IPS DF 6.9 (cell line): ENCODE measurements at regions not wholly inside any gene's neighbourhood (a gene's known extent, or its start where the extent isn't known, plus 50 kb on each side); places are given as distances from the start of the nearest gene placed in this dataset.

Source experiments
- DNase-seq: peaks from one replicate; pipeline ENCODE4 v3.0.0-alpha.2; 2013; ENCODE audit warnings: low read depth, low spot score
- H3K27ac ChIP-seq: one replicate; pipeline ENCODE4 v1.5.1; 2013; ENCODE audit warnings: low read length, control low read depth
- H3K27me3 ChIP-seq: 2 replicates; pipeline ENCODE4 v1.6.1; 2013; ENCODE audit warnings: mild to moderate bottlenecking, low read length; ENCODE audit not compliant: control insufficient read depth, insufficient read depth
- H3K36me3 ChIP-seq: 2 replicates; pipeline ENCODE4 v1.6.1; 2013; ENCODE audit warnings: low read length; ENCODE audit not compliant: control insufficient read depth, insufficient read depth
- H3K4me1 ChIP-seq: 2 replicates; pipeline ENCODE4 v1.6.1; 2013; ENCODE audit warnings: low read length; ENCODE audit not compliant: control insufficient read depth, insufficient read depth
- H3K4me3 ChIP-seq: 2 replicates; pipeline ENCODE4 v1.5.1; 2013; ENCODE audit warnings: mild to moderate bottlenecking, low read length
- H3K9me3 ChIP-seq: 2 replicates; pipeline ENCODE4 v1.6.1; 2013; ENCODE audit warnings: low read length, inconsistent platforms; ENCODE audit not compliant: control insufficient read depth, insufficient read depth
- WGBS: extraction: QIAGEN DNeasy Blood & Tissue Kit; methylation state at CpG from one replicate; pipeline ENCODE4 v1.1.7; 2013; ENCODE audit warnings: mixed read lengths, missing lambda C conversion rate; ENCODE audit not compliant: insufficient read length, insufficient coverage; 5-methylcytosine and 5-hydroxymethylcytosine counted together

DNA sequence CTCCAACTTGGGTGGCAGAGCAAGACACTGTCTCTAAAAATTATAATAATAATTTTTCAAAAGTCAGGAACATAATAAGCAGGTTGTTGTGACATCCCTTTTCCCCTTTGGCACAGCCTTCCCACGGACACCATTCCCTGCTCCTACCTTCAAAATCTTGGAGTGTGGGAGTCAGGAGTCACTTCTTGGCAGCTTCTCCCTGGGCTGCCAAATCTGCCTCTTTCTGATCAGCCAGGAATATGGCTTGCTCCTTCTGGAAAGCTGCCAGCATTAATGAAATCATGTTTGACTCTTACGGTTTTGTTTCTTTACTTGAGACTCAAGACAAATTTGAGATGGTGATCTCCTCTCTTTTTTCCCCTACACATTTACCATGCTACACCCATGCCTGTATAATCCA is 391.4 kb upstream of the SYT1 start:
- Histone ChIP-seq H3K4me3 (no peak overlapping the region), H3K9me3 (no peaks in the 10 kb centered on the region), H3K27ac (no peak overlapping the region), H3K4me1 (no peaks in the 10 kb centered on the region), H3K36me3 (no peaks in the 10 kb centered on the region), H3K27me3 (no peaks in the 10 kb centered on the region)
- no peak for DNase-seq
- WGBS, result no CpG with 5 or more reads among the region's 2 CpGs

- H3K36me3 ChIP-seq, result no peaks in the 10 kb centered on the region
- no peak for DNase-seq
- no peaks in the 10 kb centered on the region for H3K4me1 ChIP-seq
- no peaks in the 10 kb centered on the region for H3K9me3 ChIP-seq
- no peak overlapping the region for H3K27ac ChIP-seq
- no peaks in the 10 kb centered on the region for H3K27me3 ChIP-seq
- no CpG with 5 or more reads among the region's 4 CpGs for WGBS
- no peak overlapping the region for H3K4me3 ChIP-seq
Observed at GRCh38 chr12:78473561-78473960, 391.0 kb upstream of the SYT1 start.

- H3K36me3 ChIP-seq, result no peaks in the 10 kb centered on the region
- no peaks in the 10 kb centered on the region; the same call in 1 of the 2 replicates for H3K4me1 ChIP-seq
- no peak overlapping the region for H3K4me3 ChIP-seq
- WGBS, result no CpG with 5 or more reads among the region's 8 CpGs
- H3K27me3 ChIP-seq, result no peaks in the 10 kb centered on the region
- no peak overlapping the region for H3K27ac ChIP-seq
- no peak for DNase-seq
- no peaks in the 10 kb centered on the region for H3K9me3 ChIP-seq
Observed at GRCh38 chr12:78483767-78484315, 380.7 kb upstream of the SYT1 start.

DNA sequence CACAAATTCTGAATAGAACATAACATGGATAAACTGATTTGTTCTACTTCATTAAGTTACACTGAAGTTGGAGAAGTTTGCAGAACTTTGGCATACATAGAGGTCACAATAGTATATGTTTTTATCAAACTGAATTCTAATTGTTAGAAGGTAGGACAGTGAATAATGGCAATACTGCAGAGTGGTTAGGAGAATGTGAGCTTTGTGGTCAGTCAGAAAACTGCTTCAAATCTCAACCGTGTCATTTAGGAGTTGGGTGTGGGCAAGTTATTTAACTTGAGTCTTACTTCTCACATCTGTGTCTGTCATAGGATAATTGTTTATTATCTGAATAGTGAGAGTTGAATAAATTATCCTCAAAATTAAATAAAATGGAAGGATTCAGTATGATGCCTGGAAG is 374.6 kb upstream of the SYT1 start:
- no peak overlapping the region for H3K27ac ChIP-seq
- WGBS, result no CpG with 5 or more reads among the region's 1 CpG
- DNase-seq, result no peak
- H3K9me3 ChIP-seq, result no peaks in the 10 kb centered on the region
- H3K27me3 ChIP-seq, result no peaks in the 10 kb centered on the region
- no peaks in the 10 kb centered on the region for H3K36me3 ChIP-seq
- H3K4me3 ChIP-seq, result no peak overlapping the region
- no peaks in the 10 kb centered on the region for H3K4me1 ChIP-seq

DNA sequence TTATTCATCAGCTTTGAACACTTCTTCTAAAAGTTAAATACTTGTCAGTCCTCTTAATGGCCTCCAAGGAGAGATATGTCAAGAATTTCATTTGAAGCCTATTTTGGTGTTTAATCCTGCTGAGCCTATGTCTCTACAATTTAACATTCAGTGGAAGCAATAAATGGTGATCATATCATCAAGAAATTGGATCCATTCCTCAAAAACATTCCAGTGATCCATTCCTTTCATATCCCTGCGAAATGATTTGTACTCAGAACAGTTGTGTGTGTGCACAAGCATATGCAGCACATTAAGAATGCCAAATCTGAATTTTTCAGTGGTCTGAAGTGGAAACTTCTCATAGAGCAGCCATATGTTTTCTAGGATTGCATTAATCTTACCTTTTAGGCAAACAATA is 373.7 kb upstream of the SYT1 start:
- H3K27me3 ChIP-seq, result no peaks in the 10 kb centered on the region

DNA sequence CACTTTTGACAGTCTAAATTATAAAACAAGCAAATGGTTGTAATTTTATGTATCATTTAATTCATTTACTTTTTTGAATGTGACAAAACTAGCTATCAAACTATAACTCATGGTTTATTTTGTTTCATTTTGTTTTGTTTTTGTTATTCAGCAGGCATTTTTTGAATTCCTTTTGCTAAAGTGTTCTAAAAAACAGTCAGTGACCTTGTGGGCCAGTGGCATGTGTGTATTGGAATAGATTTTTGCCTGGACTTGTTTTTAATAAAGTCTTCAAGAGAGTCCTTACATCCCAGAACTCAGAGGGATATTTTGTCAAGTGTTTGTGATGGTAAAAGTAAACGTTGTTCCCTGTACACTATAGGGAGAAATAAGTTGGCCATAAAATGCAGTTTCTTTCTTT is 369.7 kb upstream of the SYT1 start:
- H3K4me3 ChIP-seq, result no peak overlapping the region
- H3K27ac ChIP-seq, result no peak overlapping the region
- DNase-seq, result no peak

More for the DNA sequence above, 373.7 kb upstream of the SYT1 start:
- H3K27ac ChIP-seq, result no peak overlapping the region
- no peaks in the 10 kb centered on the region for H3K36me3 ChIP-seq
- H3K9me3 ChIP-seq, result no peaks in the 10 kb centered on the region
- no peak overlapping the region for H3K4me3 ChIP-seq
- no peaks in the 10 kb centered on the region for H3K4me1 ChIP-seq
- WGBS, result no CpG with 5 or more reads among the region's 1 CpG
- no peak for DNase-seq

DNA sequence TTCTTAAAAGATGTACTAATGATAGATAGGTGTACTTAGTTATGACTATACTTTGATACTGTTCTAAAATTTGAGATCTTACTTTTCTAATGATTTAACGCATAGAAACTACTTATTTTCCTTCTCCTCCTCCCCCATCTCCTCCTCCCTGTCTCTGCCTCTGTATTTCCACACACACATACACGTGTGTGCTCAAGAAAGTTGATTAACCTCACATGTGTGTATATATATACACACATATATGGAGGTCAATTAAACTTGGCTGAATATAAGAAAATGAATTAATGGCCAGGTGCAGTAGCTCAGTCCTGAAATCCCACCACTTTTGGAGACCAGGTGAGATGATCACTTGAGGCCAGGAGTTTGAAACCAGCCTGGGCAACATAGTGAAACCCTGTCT is 362.7 kb upstream of the SYT1 start:
- Histone ChIP-seq H3K4me3 (no peak overlapping the region), H3K27me3 (no peaks in the 10 kb centered on the region), H3K36me3 (no peaks in the 10 kb centered on the region), H3K4me1 (no peaks in the 10 kb centered on the region), H3K9me3 (no peaks in the 10 kb centered on the region), H3K27ac (no peak overlapping the region)
- DNase-seq, result no peak
- WGBS, result no CpG with 5 or more reads among the region's 2 CpGs

More for the DNA sequence above, 369.7 kb upstream of the SYT1 start:
- Histone ChIP-seq H3K36me3 (no peaks in the 10 kb centered on the region), H3K9me3 (no peaks in the 10 kb centered on the region), H3K4me1 (no peaks in the 10 kb centered on the region), H3K27me3 (no peaks in the 10 kb centered on the region)
- no CpG with 5 or more reads among the region's 1 CpG for WGBS

DNA sequence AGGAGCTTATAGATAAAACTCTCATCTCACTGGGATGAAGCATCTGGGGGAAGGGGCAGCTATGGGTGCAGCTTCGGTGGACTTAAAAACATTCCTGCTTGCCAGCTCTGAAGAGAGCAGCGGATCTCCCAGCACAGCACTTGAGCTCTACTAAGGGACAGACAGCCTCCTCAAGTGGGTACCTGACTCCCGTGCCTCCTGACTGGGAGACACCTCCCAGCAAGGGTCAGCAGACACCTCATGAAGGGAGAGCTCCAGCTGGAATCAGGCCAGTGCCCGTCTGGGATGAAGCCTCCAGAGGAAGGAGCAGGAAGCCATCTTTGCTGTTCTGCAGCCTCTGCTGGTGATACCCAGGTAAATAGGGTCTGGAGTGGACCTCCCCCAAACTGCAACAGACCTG is 345.2 kb upstream of the SYT1 start:
- no peaks in the 10 kb centered on the region for H3K4me1 ChIP-seq
- H3K27me3 ChIP-seq, result no peaks in the 10 kb centered on the region
- H3K27ac ChIP-seq, result no peak overlapping the region
- DNase-seq, result no peak
- H3K36me3 ChIP-seq, result no peaks in the 10 kb centered on the region
- no peaks in the 10 kb centered on the region for H3K9me3 ChIP-seq
- no CpG with 5 or more reads among the region's 4 CpGs for WGBS
- H3K4me3 ChIP-seq, result no peak overlapping the region

DNA sequence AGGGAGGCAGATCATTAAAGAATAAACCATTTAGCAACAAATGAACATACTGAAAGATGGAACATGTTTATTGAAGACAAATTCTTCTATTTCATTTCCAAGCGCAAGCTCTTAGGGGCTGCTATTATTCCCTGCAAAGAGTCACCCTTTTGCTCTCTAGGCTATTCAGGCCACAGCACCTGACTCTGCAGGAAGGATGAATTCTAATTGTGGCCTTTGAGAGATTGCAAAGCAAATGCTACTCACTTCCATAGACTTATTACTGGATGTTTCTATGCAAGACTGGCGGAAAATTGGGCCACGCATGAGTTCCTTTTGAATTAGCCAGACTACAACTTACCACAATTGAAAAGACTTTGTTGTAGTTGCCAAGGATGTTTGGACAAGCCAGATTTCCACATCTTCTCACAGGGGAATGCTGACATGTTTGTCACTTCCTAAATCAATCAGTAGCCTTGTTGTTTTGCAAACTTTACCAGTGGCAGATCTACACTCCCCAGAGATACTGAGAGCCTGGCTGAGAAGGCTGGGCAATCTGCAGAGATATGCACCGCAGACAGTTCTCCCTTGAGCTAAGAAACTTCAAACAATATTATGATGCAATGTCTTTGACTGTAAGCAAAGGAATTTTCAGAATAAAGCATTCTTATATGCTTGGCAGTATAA is 334.3 kb upstream of the SYT1 start:
- Histone ChIP-seq H3K36me3 (no peaks in the 10 kb centered on the region), H3K4me3 (no peak overlapping the region), H3K4me1 (no peaks in the 10 kb centered on the region), H3K27ac (no peak overlapping the region), H3K27me3 (no peaks in the 10 kb centered on the region), H3K9me3 (no peaks in the 10 kb centered on the region)
- DNase-seq, result no peak
- no CpG with 5 or more reads among the region's 4 CpGs for WGBS

DNA sequence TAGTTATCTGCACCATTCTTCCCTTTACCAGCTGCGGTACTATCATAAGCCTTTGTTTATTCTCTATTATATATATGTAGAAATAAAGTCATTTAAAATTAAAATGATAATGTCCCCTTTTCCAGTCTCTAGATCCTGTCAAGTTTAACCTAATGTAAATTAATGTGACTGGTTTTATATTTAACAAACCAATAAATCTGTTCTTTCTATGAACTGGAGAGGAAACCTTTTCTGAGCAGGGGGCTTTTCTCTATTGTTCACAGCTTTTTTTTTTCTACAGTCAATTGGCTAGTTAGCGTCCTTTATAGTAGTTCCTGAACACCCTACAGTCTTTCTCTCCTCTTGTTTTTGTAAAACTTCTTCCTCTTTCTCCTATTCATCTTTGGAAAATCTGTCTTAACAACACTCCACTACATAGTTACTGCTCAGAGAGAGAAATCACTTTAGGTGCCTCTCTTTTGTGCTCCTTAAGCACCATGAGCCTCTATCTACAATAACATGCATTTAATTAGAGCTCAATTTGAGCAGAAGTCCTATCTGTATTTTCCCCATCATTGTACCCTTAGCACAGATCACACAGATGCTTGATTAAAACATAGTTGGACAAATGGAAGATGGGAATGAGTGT is 332.6 kb upstream of the SYT1 start:
- no peaks in the 10 kb centered on the region for H3K9me3 ChIP-seq
- H3K27me3 ChIP-seq, result no peaks in the 10 kb centered on the region
- H3K27ac ChIP-seq, result no peak overlapping the region
- no peaks in the 10 kb centered on the region for H3K36me3 ChIP-seq
- DNase-seq, result no peak
- H3K4me3 ChIP-seq, result no peak overlapping the region
- WGBS, result no CpG with 5 or more reads among the region's 2 CpGs
- no peaks in the 10 kb centered on the region for H3K4me1 ChIP-seq

DNA sequence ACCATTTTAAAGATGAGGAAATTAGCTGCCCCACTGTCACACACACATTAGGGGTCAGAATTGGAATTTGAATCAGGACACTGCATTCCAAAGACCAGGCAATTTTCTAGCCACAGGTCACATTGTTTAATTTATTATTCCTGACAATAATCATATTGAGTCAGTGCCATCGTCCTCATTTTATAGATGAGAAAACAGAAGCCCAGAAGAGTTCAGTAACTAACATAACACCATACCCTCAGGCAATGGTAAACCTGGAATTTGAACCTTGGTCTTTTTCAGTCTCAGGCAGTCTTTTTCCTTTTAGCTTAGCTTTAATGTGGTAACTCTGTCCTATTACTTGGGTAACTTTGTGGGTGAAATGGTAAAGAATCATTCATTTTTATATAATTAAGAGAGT is 330.3 kb upstream of the SYT1 start:
- WGBS, result no CpG with 5 or more reads among the region's 1 CpG
- no peaks in the 10 kb centered on the region for H3K27me3 ChIP-seq

More for the DNA sequence above, 330.3 kb upstream of the SYT1 start:
- H3K36me3 ChIP-seq, result no peaks in the 10 kb centered on the region
- no peaks in the 10 kb centered on the region for H3K4me1 ChIP-seq
- no peaks in the 10 kb centered on the region for H3K9me3 ChIP-seq
- DNase-seq, result no peak
- H3K4me3 ChIP-seq, result no peak overlapping the region
- H3K27ac ChIP-seq, result no peak overlapping the region
